ENCODE measurements at regions not wholly inside any gene's neighbourhood (a gene's known extent, or its start where the extent isn't known, plus 50 kb on each side); places are given as distances from the start of the nearest gene placed in this dataset.

DNA sequence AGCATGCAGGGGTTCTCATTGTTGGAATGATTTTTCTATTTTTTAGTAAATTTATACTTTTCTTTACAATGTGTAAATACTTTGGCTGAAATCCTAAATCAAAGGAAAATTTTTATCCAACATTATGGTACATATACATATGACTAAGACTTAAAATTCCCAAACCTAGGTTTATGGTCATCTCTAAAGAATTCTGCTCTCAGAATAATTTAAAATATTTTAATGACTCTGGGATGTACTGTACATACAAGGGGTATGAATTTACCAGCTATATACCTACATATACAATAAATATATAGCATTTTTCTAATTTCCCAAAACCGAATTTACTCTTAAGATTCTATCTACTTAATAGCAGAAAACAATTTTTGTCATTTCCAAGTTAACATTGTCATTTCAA is 137.9 kb upstream of the POU1F1 start:
- DNase-seq (ENCODE audit: low spot score), result no peak

DNA sequence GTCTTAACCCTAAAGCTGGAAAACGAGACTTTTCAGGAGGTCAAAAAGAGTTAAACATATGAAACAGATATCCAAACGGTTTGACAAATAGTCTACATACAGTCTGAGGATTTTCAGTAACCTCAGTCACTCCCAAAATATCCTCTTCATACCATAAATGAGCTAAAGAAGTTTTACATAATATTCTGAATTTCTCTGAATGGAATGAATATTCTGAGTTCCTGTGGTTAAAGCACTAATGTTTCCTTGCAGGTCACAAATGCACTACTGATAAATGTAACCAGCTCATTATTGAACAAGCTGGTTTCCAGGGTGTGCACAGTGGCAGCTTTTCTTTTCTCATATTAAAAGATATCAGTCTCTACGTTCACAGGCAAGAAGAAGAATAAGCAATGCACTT is 137.4 kb upstream of the POU1F1 start:
- no peak for DNase-seq (ENCODE audit: low spot score)

DNA sequence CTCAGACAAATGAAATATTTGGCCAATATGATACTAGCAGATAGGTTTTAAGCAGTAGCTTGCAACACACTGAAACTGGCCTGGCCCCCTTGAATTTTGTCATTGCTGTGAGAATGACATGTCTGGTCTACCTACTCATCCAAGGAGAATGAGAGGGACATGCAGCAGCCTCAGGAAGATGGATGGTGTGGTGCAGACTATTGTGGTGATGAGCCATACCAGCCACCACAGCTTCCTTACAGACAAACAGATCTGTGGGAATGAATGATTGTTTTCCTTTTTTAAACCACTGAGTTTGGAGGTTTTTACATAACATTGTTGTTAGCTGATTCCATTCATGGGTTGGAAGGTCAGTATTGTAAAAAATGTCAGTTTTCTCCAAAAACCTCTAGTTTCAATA is 133.7 kb upstream of the POU1F1 start:
- no peak for DNase-seq (ENCODE audit: low spot score)

DNA sequence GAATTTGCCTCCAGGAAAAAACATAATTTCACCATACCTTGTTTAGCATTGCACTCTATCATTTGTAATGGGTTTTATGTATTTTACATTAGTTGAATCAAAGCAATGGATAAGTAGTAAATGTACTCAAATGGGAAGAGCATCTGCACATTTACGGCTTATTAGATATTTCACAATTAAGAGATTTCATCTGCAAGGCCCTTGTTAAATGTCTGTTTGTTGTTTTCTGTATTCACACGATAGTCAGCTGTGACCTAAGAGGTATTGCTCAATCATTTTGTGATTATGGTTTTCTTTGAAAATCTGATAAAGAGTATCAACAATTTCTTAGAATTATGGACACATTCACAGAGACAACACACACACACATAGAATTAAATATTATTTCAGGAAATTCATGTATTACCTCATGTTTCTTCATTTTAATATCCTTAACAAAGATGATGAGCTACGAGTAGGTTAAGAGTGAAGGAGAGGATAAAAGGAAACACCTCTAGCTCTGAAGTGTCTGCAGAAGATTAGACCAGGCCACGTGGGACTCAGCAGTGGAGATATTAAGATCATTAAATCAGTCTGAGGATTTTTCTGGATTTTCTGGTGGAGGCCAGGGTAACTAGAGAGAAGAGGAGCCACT is 121.9 kb upstream of the POU1F1 start:
- no peak for DNase-seq (ENCODE audit: low spot score)

DNA sequence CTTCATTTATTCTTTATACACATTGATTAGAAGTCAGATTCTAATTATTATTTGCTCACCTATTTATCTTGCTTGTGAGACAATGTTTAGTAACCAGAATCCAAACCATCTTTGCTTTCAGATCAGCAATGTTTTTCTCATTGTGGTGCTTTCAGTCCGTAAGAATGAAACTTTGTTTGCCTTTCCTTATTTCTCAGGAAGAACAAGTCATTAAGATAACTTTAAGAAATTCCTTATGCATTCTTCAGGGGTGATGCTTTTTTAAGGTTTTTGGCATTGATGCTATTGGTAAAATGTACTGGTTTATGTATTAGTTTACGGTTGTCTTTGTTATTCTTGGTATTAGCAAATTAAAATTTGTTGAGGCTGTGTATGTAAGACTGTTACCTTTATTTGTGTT is 120.8 kb upstream of the POU1F1 start:
- no peak for DNase-seq (ENCODE audit: low spot score)

DNA sequence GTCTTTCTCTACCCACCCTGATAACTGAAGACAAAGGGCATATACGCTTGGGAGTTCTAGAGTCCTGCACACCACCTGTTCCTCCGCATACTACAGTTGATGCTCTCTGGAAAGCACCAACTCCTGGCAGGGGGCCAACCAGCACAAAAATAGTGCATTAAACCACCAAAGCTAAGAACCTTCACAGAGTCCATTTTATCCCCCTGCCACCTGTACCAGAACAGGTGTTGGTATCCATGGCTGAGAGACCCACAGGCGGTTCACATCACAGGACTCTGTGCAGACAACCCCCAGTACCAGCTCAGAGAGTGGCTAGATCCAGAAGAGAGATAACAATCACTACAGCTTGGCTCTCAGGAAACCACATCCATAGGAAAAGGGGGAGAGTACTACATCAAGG is 114.4 kb upstream of the POU1F1 start:
- DNase-seq (ENCODE audit: low spot score), result no peak

DNA sequence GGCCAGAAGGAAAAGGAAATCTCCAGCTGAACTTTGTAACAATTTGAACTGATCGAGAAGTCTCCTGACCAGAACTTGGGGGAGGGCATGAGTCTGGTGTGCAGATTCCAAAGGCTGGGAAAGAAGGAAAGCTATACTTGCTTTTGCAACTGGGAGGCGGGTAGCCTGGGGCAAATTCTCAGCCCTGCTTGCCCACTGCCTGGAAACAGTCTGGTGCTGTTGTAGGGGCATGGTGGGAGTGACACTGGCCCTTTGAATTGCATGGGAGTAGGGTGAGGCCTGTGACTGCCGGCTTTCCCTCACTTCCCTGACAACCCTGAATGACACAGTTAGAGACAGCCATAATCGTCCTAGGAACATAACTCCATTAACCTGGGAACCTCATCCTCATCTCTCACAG is 114.0 kb upstream of the POU1F1 start:
- DNase-seq (ENCODE audit: low spot score), result no peak

DNA sequence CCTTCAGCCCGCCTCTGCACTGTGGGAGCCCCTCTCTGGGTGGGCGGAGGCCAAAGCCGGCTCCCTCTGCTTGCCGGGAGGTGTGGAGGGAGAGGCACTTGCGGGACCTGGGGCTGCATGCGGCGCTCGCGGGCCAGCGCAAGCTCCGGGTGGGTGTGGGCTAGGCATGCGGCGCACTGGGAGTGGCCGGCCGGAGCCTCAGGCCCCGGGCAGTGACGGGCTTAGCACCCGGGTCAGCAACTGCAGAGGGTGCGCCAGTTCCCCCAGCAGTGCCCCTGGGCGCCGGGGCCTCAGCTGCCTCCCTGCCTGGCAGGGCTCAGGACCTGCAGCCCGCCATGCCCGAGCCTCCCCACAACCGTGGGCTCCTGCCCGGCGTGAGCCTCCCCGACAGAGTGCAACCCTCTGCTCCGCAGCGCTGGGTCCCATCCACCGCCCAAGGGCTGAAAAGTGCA is 98.9 kb upstream of the POU1F1 start:
- no peak for DNase-seq (ENCODE audit: low spot score)

DNA sequence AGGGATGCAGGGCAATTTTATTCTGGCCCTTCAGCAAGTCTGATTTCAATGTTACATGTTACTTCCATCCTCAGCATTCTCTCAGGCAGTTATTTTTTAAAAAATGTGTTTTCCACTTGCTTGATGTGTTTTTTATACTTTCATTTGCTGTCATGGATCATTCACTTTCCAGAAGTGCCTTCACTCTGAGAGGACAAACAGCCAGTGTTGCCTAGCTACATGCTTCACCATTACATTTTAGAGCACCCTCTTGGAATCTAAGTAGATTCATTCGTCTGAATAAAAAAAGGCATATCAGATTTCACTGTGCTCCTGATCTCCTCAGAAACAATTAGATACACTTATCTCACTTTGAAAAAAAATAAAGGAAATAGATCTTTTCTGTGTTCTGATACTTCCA is 93.6 kb upstream of the POU1F1 start:
- DNase-seq (ENCODE audit: low spot score), result no peak

DNA sequence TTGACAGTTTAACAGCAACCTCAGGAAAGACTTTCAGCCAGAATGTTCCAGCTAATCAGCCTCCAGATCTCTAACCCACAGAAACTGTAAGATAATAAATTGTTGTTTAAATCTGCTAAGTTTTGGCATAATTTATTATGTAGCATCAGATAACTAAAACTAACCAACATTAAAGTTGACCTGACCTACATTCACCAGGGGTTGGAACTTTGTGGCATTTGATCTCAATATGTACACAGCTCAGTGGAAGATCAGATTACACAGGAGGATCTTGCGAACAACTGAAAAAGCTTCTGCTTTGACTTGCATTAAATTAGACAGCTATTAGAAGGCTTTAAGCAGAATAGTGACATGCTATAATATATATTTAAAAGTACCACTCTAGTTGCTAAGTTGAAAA is 91.4 kb upstream of the POU1F1 start:
- no peak for DNase-seq (ENCODE audit: low spot score)

DNA sequence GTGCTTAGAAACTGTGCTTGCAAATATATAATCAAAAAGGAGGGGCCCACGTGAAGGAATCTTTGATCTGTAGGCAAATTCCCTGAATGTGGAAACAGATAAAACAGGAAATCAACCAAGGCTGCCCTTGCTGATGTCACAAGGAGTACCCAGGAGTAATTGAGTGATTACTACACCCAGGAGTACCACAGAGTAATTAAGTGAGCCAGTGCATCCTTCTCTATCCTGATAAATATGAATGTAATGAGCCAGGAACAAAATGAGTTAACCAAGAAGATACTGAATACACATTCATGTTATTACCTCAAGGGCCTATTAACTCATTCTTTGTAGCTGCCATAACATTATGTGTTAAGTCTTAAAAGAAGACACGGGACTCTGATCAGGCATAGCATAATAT is 87.3 kb upstream of the POU1F1 start:
- no peak for DNase-seq (ENCODE audit: low spot score)

DNA sequence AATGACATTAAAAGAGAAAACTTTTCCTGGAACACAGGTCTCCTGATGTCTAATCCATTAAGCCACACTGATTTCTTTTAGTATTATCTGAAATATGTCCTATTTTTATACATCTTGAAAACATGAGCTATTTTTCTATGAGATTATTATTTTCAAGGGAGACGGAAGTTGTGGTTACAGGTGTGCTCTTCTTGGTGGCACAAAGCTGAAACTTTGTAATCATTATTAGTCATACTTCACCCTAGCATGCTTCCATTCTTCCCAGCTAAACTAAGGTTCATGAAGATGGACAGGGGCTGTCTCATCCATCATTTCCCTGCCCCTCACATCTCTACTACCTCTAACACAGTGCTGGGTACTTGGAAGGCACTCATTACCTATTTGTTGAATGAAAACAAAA is 85.6 kb upstream of the POU1F1 start:
- no peak for DNase-seq (ENCODE audit: low spot score)

DNA sequence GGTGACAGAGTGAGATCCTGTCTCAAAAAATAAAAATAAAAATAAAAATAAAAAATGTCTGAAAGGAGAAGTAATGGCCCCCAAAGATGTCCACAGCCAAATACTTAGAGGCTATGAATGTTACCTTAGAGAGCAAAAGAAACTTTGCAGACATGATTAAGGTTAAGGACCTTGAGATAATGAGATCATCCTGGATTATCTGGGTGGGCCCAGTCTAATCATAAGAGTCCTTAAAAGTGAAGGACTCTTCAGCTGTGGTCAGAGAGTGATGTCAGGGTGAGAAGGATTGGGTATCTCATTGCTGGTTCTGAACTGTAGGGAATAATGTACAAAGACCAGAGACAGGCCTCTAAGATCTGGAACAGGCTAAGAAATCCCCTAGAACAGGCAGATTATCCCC is 84.9 kb upstream of the POU1F1 start:
- no peak for DNase-seq (ENCODE audit: low spot score)

DNA sequence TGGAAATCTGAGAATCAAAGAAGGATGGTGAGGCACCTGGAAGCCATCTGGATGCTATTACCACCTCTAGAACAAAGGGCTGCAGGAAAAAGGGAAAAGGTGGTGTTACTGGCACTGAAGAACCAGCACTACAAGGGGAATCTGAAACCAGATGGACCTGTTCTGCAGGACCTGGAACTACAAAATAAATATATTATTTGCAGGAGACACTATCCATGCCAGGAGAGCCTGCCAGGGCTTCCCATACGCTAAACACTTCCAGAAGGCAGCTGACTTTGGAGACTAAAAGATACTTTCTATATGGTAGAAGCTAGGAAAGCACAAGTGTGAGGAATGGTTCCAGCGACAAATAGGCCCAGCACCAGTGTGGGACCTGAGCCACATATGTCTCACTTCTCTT is 83.4 kb upstream of the POU1F1 start:
- DNase-seq (ENCODE audit: low spot score), result no peak

DNA sequence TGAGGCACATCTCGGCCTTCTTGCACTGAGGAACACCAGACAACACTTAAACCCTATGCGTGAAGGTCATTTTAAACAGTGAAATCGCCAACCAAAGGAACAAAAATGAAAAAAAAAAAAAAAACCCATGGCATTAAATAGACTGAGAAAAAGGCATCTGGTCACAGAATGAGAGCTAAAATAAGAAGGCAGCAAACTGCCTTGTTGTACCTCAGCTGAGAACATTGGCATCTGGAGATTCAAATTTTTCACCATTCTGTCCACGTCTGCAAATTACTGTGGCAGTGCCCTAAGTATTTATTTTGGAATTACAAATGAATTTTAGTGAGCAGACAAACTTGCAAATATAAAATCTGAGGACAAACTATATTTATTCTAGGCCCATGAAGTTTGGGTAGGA is 82.6 kb upstream of the POU1F1 start:
- no peak for DNase-seq (ENCODE audit: low spot score)

DNA sequence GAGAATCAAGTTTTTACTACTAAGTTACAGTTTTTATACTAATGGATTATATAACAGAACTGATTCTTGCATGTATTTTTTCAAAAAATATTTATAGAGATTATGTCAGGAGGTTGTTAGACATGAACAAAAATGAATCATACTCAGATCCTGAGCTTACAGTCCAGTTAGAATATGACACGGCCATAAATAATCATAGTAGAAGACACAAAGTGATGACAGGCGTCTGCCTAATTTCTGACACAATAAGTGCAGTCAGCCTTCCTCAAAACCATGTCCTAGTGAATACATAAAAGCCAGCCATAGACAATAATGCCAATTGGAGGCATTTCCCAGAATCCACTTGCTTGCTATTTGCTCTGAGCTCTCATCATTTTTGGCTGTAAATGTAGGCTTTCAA is 81.7 kb upstream of the POU1F1 start:
- DNase-seq (ENCODE audit: low spot score), result no peak

DNA sequence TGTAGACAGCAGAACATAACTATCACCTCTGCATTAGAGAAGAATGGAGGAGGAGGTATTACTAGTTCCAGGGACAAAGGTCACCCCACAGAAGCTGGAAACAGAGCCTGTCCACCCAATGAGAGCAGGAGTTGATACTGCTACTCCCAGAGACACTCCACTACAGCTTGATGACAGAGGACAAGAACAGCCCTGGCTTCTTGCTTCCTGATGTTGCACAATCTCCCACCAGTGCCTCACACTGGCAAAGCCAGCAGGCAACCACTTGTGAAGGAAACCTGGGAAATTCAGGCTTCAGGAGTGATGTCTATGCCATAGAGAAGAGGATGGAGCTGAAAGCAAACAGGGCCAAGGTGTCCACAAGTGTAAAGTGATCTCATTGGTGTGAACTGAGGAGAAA is 78.0 kb upstream of the POU1F1 start:
- no peak for DNase-seq (ENCODE audit: low spot score)

DNA sequence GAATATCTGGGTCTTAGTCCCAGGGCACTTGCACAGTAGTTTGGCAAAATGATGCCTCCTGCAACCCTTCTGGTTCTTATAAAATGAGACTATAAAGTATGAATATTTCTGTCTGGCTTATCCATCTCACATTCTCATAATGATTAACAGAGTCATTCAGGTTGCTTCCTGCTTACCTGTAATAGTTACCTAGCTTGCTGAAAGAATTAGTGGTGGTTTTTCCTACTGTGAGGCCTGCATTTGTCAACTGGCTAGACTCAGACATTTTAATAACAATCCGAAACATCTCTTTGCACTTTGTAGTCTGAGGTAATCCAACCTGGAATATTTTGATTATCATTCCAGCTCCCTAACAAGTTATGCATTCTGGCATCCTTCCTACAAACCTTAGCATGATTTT is 75.6 kb upstream of the POU1F1 start:
- no peak for DNase-seq (ENCODE audit: low spot score)

DNA sequence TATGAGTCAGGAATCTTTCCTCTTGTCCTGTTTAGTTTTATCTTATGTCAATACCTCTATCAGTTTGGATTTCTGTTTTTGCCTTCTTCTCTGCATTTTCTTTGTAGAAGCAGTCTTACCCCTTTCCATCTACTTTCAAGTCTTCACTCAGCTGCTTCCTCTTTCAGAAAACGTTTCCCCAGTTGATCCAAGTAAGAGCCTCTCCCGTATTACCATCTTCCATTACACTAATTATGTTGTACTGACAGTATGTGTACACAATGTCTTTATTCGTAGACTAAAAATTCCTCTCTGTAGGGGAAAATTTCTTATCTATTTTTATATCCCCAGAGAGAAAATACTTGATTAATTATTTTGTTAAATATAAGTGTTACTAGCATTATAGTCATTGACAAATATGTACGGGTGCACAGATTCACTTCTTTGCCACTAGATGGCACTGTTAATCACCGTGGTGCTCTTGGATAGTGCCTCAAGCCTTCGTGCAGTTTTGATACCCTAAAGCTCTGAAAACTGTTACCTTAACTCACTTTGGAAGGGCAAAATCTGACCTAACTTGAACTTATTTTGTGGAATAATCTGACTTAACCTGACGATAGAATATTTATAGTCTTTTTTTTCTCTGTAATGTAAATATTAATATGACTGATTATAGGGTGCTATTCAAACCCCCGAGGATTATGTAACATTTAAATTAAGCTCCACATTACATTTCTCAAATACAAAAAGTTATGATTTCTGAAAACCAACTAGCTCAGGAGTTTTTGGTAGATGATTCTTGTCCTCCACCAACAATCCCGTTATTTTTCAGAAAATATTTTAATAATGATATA is 74.2 kb upstream of the POU1F1 start:
- peak; percentile 66 for DNase-seq (ENCODE audit: low spot score)

DNA sequence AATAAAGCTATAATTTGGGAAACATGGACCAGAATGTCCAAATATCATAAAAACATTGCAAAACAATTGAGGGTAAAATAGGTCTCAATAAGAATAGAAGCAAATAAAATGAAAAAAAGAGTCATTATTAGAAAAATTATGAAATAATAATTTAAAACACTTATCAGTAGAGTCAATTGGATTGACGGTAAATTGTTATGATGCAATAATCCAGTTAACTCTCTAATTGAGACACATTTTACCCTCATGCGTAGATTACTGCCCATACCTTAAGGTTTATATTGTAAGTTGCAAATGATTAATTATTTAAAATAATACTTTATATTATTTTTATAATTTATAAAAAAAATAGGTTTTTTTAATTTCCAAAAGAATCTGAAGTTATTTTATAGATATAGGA is 73.4 kb upstream of the POU1F1 start:
- no peak for DNase-seq (ENCODE audit: low spot score)

DNA sequence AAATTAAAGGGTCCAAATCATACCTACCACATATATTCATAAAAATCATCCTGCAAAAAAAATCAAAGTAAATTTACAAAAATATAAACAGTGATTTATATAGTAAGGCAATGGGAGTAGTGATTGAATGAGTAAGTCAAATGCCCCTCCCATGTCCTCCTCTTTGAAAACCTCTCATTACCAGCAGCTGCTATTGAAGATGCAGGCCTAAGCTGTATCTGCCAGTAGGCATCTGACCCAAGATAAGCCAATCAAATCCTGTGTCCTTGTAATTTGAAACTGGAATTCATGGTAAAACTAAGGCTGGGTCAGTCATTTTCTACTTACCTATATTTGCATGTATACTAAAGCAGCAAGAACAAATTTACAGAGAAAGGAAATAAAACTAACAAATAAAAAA is 60.4 kb upstream of the POU1F1 start:
- no peak for DNase-seq (ENCODE audit: low spot score)

DNA sequence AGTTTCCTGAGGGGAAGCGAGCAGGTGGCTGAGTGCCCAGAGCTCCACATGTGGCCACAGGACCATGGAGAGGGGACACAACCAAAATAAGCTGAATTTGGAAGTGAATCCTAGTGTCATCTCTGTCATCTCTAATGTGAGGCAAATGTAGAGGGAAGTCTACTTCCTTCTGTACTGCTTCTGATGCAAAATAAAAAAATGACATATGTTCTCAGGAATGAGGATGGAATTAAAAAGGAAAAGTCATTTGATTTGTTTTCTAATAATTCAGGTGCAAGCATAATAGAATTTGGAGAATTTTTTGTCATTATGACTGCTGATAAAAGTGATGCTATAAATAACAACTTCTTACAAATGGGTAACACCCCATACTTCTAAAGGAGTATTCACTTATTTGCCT is 59.5 kb upstream of the POU1F1 start:
- DNase-seq (ENCODE audit: low spot score), result no peak

DNA sequence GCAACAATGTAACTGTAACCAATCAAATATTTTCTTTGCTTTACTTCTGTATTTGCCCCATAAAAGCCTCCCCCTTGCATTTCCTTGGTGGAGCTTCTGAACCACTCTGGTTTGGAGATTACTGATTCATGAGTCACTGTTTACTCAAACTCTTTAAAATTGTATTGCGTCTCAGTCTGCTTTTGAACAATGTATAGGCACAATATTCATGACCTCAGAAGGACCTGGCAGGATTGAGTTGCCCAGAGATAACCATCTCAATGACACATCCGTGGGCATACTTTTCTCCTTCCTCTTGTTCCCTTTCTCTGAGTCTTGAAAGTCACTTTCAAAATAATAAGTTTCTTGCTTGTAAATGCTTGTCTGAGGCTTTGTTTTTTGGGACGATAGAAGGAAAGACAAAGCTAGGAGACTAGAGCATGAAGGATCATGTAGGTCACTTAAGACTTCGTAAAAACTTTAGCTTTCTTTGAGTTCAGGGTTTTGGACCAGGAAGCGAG is 57.1 kb upstream of the POU1F1 start:
- no peak for DNase-seq (ENCODE audit: low spot score)

DNA sequence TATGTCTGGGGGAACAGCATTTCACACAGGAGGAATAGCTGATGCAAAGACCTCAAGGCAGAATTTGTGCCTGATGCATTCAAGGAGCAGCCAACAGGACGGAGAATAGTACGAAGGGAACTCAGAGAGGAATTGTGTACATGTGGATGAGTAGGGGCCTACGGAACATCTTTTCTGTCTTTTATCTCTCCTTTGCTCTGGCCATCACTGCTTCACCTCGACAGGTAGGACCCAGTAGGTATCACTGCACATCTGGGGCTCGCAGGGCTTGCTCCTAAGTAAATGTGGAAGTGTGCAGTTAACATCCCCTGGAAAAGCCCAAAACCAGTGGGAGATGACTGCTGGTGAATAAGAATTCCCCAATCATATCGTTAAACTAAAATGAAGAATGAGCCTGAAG is 56.4 kb upstream of the POU1F1 start:
- no peak for DNase-seq (ENCODE audit: low spot score)

Measured in D341Med (cell line).